Right hindlimb (tissue), 1 donor: ENCODE measurements at regions not wholly inside any gene's neighbourhood (a gene's known extent, or its start where the extent isn't known, plus 50 kb on each side); places are given as distances from the start of the nearest gene placed in this dataset.
"Not testable (repeated sequence)": the region's sequence is repeated elsewhere in the genome, so short reads cannot be mapped to it uniquely, and the experiment has no call there.

Experiments
- DNase-seq: peaks from one replicate; pipeline ENCODE4 v3.0.0-alpha.2; 2018

GRCh38 chr18:41899535-41899934 is 55.5 kb upstream of the PIK3C3 start:
- DNase-seq = no peak

GRCh38 chr18:41893432-41893831 is 61.6 kb upstream of the PIK3C3 start:
- no peak for DNase-seq

GRCh38 chr18:41887100-41887499 is 67.9 kb upstream of the PIK3C3 start:
- no peak for DNase-seq

- no peak for DNase-seq
Measured at GRCh38 chr18:41886126-41886807, 68.8 kb upstream of the PIK3C3 start.

GRCh38 chr18:41881285-41881684 is 73.7 kb upstream of the PIK3C3 start:
- DNase-seq = no peak

GRCh38 chr18:41879256-41879655 is 75.8 kb upstream of the PIK3C3 start:
- DNase-seq = no peak

- DNase-seq = no peak
Measured at GRCh38 chr18:41875094-41875780, 79.8 kb upstream of the PIK3C3 start.

- no peak for DNase-seq
Measured at GRCh38 chr18:41873730-41874129, 81.3 kb upstream of the PIK3C3 start.

- no peak for DNase-seq
Measured at GRCh38 chr18:41872206-41872605, 82.8 kb upstream of the PIK3C3 start.

GRCh38 chr18:41871229-41872000 is 83.6 kb upstream of the PIK3C3 start:
- no peak for DNase-seq

- DNase-seq = no peak
Measured at GRCh38 chr18:41870817-41871216, 84.2 kb upstream of the PIK3C3 start.

GRCh38 chr18:41870191-41870590 is 84.8 kb upstream of the PIK3C3 start:
- DNase-seq = no peak

- not testable (repeated sequence) for DNase-seq
Measured at GRCh38 chr18:41865796-41866195, 89.2 kb upstream of the PIK3C3 start.

GRCh38 chr18:41864216-41864615 is 90.8 kb upstream of the PIK3C3 start:
- no peak for DNase-seq

GRCh38 chr18:41862921-41863320 is 92.1 kb upstream of the PIK3C3 start:
- DNase-seq = no peak

GRCh38 chr18:41860987-41861386 is 94.0 kb upstream of the PIK3C3 start:
- no peak for DNase-seq

GRCh38 chr18:41858761-41859555 is 96.1 kb upstream of the PIK3C3 start:
- DNase-seq = no peak

- DNase-seq = no peak
Measured at GRCh38 chr18:41853280-41853679, 101.8 kb upstream of the PIK3C3 start.

GRCh38 chr18:41850781-41851180 is 104.3 kb upstream of the PIK3C3 start:
- no peak for DNase-seq

- no peak for DNase-seq
Measured at GRCh38 chr18:41849632-41850031, 105.4 kb upstream of the PIK3C3 start.

GRCh38 chr18:41845563-41845962 is 109.5 kb upstream of the PIK3C3 start:
- no peak for DNase-seq

- no peak for DNase-seq
Measured at GRCh38 chr18:41842886-41843285, 112.1 kb upstream of the PIK3C3 start.
